HG02623 (cell line): ENCODE measurements at regions not wholly inside any gene's neighbourhood (a gene's known extent, or its start where the extent isn't known, plus 50 kb on each side); places are given as distances from the start of the nearest gene placed in this dataset.
"Not testable (repeated sequence)": the region's sequence is repeated elsewhere in the genome, so short reads cannot be mapped to it uniquely, and the experiment has no call there.

Source experiments
- ATAC-seq: cut with Tn5 transposase; IDR thresholded peaks from one replicate; pipeline ENCODE4 v1.9.1; 2021; ENCODE audit warnings: moderate library complexity; ENCODE audit not compliant: unreplicated experiment

DNA sequence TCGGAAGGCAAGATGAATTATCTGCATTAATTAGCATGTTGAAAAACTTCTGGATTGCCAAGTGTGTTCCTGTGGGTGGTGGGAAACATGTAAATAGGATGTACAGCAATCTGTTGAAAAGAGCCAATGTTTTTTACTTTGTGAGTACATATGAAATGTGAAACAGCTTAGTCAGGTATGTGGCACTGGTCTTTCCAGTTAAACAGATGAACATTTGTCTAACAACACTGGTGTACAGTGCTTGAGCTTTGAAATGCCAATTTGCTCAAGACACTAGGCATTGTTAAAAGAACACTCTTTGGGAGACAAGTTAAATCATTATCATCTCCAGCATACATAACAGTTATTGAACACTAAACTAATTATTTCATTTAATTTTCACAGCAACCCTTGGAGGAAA lies 107.3 kb upstream of the SLC24A2 start:
- ATAC-seq = no peak

- ATAC-seq = not testable (repeated sequence)
These were observed 106.7 kb upstream of the SLC24A2 start for GRCh38 chr9:19895578-19895977.

GRCh38 chr9:19895006-19895405 lies 106.2 kb upstream of the SLC24A2 start:
- no peak for ATAC-seq

GRCh38 chr9:19885608-19886007 lies 96.8 kb upstream of the SLC24A2 start:
- no peak for ATAC-seq

GRCh38 chr9:19879062-19879461 lies 90.2 kb upstream of the SLC24A2 start:
- no peak for ATAC-seq

DNA sequence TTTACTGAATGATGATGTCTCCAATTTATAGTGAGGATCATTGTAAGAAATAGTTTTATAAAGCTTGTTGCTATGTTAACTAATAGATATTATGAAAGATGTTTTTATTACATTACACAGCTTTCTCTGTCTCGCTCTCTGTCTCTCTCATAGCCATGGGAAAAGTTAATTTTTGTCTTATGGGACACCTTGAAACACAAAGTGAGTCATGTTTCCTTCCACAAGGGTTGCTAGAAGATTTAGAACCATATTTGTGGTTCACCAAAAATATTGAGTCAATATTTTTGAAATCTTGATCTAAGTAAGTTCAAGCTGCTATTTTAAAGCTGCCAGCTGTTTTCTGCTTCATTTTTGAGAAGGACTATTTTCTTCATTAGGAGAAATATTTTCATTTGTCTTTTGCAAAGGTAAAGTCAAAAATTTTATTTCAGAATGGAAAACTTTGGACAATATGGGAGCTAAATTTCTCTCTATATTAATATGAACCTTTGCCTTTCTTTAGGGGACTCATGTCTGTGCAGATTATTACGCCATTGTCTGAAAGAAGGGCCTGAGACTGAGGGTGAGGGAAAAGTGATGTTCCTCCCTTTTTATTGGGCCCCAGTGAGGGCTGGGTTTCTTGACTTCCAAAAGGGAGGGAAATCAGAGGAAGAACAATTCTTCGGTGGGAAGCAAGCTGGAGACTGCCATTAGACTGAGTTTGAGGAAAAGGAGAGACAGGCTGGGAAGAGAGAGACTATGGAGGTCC lies 87.9 kb upstream of the SLC24A2 start:
- no peak for ATAC-seq

DNA sequence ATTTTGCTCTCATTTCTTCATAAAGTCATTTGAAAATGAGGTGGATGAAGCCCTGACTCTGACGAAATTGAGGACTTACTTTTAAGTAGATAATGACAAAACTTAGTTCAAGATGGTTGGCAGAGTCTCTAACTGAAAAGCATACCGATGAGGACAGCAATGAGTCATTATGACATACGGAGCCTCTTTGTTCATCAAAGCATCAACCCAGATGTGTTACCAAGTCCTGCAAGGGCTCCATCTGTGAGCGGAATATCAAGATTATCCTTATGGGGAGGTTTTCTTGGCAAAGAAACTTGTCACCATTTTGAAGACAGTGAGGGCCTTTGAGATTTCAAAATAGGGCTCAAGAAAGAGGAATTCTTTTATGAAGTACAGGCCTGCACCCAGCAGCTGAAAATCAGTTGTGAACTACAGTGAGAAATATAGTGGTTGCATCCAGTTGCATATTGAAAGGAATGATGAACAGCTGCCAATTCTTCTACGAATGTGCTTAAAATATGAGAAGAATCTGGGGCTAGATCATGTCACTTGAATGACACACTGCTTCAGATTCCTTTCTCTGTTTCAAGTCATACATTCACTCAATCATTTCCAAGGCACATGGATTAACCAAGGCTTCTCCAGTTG lies 86.6 kb upstream of the SLC24A2 start:
- ATAC-seq = no peak

DNA sequence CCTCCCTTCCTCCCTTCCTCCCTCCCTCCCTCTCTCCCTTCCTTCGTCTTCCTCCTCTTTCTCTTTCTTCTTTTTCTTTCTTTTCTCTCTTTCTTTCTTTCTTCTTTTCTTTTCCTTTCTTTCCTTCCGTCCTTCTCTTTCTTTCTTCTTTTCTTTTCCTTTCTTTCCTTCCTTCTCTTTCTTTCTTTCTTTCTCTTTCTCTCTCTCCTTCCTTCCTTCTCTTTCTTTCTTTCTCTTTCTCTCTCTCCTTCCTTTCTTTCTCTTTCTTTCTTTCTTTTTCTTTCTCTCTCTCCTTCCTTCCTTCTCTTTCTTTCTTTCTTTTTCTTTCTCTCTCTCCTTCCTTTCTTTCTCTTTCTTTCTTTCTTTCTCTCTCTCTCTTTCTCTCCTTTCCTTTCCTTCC lies 84.4 kb upstream of the SLC24A2 start:
- not testable (repeated sequence) for ATAC-seq

DNA sequence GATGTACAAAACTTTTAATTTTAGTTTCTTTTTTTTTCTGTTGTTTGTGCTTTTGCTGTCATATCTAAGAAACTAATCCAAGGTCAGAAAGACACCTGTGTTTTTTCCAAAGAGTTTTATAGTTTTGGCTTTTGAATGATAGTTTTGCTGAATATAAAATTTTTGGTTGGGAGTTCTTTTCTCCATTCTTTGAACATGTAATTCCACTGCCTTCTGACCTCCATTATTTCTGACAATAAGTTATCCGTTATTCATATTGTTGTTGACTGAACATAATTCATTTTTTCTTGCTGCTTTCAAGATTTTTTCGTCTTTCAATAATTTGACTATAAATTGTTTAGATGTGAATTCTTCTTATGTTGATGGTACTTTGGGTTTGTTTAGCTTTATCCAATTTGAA lies 82.2 kb upstream of the SLC24A2 start:
- ATAC-seq = no peak

DNA sequence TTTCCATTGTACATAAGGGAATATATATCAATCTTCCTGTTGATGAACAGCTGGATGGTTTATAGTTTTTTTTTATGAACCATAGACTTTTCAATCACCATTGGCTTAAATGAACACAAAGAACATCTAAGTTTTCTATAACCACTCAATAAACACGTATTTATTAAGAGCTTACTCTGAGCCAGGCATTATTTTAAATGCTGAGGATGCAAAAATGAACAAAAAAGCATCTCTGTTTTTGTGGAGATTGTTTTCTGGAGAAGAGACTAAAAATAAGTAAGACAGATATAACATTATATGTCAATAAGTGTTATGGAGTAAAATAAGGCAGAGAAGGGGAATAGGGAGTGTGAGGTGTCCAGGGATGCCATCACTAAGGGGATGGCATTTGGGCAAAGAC lies 52.1 kb upstream of the SLC24A2 start:
- ATAC-seq = no peak
